ENCODE measurements at regions not wholly inside any gene's neighbourhood (a gene's known extent, or its start where the extent isn't known, plus 50 kb on each side); places are given as distances from the start of the nearest gene placed in this dataset.

- Histone ChIP-seq H3K27me3 (ENCODE audit: control insufficient read depth in 3 of 3, insufficient read depth in 3 of 3, low read length in 2 of 3) (no peaks in the 10 kb centered on the region), H3K36me3 (ENCODE audit: control insufficient read depth in 4 of 4, insufficient read depth in 4 of 4, low read length in 4 of 4) (no peaks in the 10 kb centered on the region), H3K4me3 (no peak overlapping the region), H3K9ac (ENCODE audit: insufficient read depth in 1 of 2, low read length in 2 of 2) (no peak overlapping the region), H3K9me3 (ENCODE audit: control insufficient read depth in 4 of 4, insufficient read depth in 3 of 4, low read length in 3 of 4) (no peaks in the 10 kb centered on the region), H3K4me1 (ENCODE audit: control insufficient read depth in 5 of 5, insufficient read depth in 5 of 5, low read length in 5 of 5) (peaks cover 0 to 8% (median 0%) of the 10 kb centered on the region in 5 donors), H3K27ac (ENCODE audit: low read depth in 1 of 2, low read length in 1 of 2) (no peak overlapping the region)
- DNase-seq, result no peak
- ATAC-seq (ENCODE audit: insufficient read depth, low FRiP score), result no peak
- no peak for TF ChIP-seq CTCF (IDR thresholded peaks at IDR 0.05; ENCODE audit: control extremely low read depth, extremely low read depth)
- 95 to 96% methylated on average over 1 of the region's 1 CpG for whole genome bisulfite sequencing, 2 donors
Observed at GRCh38 chr5:125050926-125051325, 304.5 kb upstream of the ZNF608 start.

- no peak overlapping the region for H3K9ac ChIP-seq (ENCODE audit: insufficient read depth in 1 of 2, low read length in 2 of 2)
- H3K27ac ChIP-seq (ENCODE audit: low read depth in 1 of 2, low read length in 1 of 2), result no peak overlapping the region
- peaks cover 0 to 19% (median 0%) of the 10 kb centered on the region in 5 donors for H3K4me1 ChIP-seq (ENCODE audit: control insufficient read depth in 5 of 5, insufficient read depth in 5 of 5, low read length in 5 of 5)
- ATAC-seq (ENCODE audit: insufficient read depth, low FRiP score), result no peak
- no peak for TF ChIP-seq CTCF (IDR thresholded peaks at IDR 0.05; ENCODE audit: control extremely low read depth, extremely low read depth)
- no peak for DNase-seq
- H3K36me3 ChIP-seq (ENCODE audit: control insufficient read depth in 4 of 4, insufficient read depth in 4 of 4, low read length in 4 of 4), result no peaks in the 10 kb centered on the region
- no peak overlapping the region for H3K4me3 ChIP-seq
- H3K27me3 ChIP-seq (ENCODE audit: control insufficient read depth in 3 of 3, insufficient read depth in 3 of 3, low read length in 2 of 3), result no peaks in the 10 kb centered on the region
- no peaks in the 10 kb centered on the region for H3K9me3 ChIP-seq (ENCODE audit: control insufficient read depth in 4 of 4, insufficient read depth in 3 of 4, low read length in 3 of 4)
- 93% methylated on average over 7 of the region's 7 CpGs for WGBS, 2 donors
Observed at GRCh38 chr5:125052584-125052983, 306.1 kb upstream of the ZNF608 start.

DNA sequence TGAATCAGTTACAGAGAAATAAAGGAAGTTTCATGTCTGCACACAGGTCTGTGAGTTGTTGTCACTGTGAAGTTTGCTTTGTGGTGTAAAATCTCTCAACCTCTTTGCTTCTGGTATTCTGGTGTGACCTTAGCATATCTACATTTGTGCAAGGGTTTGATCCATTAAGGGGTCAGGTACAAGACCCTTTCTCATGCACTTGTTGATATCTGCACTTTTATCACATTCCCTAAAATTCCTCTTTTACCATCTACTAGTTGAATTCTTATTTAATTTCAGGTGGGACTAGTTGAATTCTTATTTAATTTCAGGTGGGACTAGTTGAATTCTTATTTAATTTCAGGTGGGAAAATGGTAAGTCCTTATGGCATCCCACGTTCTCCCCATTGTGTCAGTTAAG lies 306.7 kb upstream of the ZNF608 start:
- no peak for DNase-seq
- ATAC-seq (ENCODE audit: insufficient read depth, low FRiP score), result no peak
- 85 to 89% methylated on average over 1 of the region's 1 CpG for WGBS, 2 donors
- Histone ChIP-seq H3K4me3 (no peak overlapping the region), H3K27ac (ENCODE audit: low read depth in 1 of 2, low read length in 1 of 2) (no peak overlapping the region), H3K27me3 (ENCODE audit: control insufficient read depth in 3 of 3, insufficient read depth in 3 of 3, low read length in 2 of 3) (no peaks in the 10 kb centered on the region), H3K9ac (ENCODE audit: insufficient read depth in 1 of 2, low read length in 2 of 2) (no peak overlapping the region), H3K9me3 (ENCODE audit: control insufficient read depth in 4 of 4, insufficient read depth in 3 of 4, low read length in 3 of 4) (no peaks in the 10 kb centered on the region), H3K4me1 (ENCODE audit: control insufficient read depth in 5 of 5, insufficient read depth in 5 of 5, low read length in 5 of 5) (peaks cover 0 to 25% (median 4%) of the 10 kb centered on the region in 5 donors), H3K36me3 (ENCODE audit: control insufficient read depth in 4 of 4, insufficient read depth in 4 of 4, low read length in 4 of 4) (no peaks in the 10 kb centered on the region)
- TF ChIP-seq CTCF (IDR thresholded peaks at IDR 0.05; ENCODE audit: control extremely low read depth, extremely low read depth), result no peak

GRCh38 chr5:125054146-125054545 lies 307.7 kb upstream of the ZNF608 start:
- Histone ChIP-seq H3K27me3 (ENCODE audit: control insufficient read depth in 3 of 3, insufficient read depth in 3 of 3, low read length in 2 of 3) (no peaks in the 10 kb centered on the region), H3K4me3 (no peak overlapping the region), H3K9ac (ENCODE audit: insufficient read depth in 1 of 2, low read length in 2 of 2) (no peak overlapping the region), H3K4me1 (ENCODE audit: control insufficient read depth in 5 of 5, insufficient read depth in 5 of 5, low read length in 5 of 5) (peaks cover 0 to 35% (median 8%) of the 10 kb centered on the region in 5 donors), H3K9me3 (ENCODE audit: control insufficient read depth in 4 of 4, insufficient read depth in 3 of 4, low read length in 3 of 4) (no peaks in the 10 kb centered on the region), H3K27ac (ENCODE audit: low read depth in 1 of 2, low read length in 1 of 2) (no peak overlapping the region), H3K36me3 (ENCODE audit: control insufficient read depth in 4 of 4, insufficient read depth in 4 of 4, low read length in 4 of 4) (no peaks in the 10 kb centered on the region)
- DNase-seq (no peak), ATAC-seq (ENCODE audit: insufficient read depth, low FRiP score) (no peak)
- TF ChIP-seq CTCF (IDR thresholded peaks at IDR 0.05; ENCODE audit: control extremely low read depth, extremely low read depth), result no peak
- WGBS, 2 donors, result 97 to 99% methylated on average over 4 of the region's 4 CpGs

Data from lung (tissue), 11 donors.